Loucy (cell line): ENCODE measurements at regions not wholly inside any gene's neighbourhood (a gene's known extent, or its start where the extent isn't known, plus 50 kb on each side); places are given as distances from the start of the nearest gene placed in this dataset.

Source experiments
- CTCF ChIP-seq: fragments of 200-600 bp; sonication (generic); conservative IDR thresholded peaks from 2 replicates; pipeline ENCODE4 v1.5.1; 2014; ENCODE audit warnings: mild to moderate bottlenecking, antibody characterized with exemption, low read length
- EZH2phosphoT487 ChIP-seq: fragments of 200-600 bp; IDR thresholded peaks from 2 replicates; pipeline ENCODE4 v1.6.1; 2018; ENCODE audit warnings: antibody characterized with exemption, mild to moderate bottlenecking, moderate library complexity, borderline replicate concordance

- TF ChIP-seq CTCF (no peak), EZH2phosphoT487 (no peak)
Measured at GRCh38 chr5:166899343-166899742, 1392.1 kb upstream of the WWC1 start.
